Parathyroid adenoma (tissue), 2 donors: ENCODE measurements at regions not wholly inside any gene's neighbourhood (a gene's known extent, or its start where the extent isn't known, plus 50 kb on each side); places are given as distances from the start of the nearest gene placed in this dataset.

Experiments
- H2AFZ ChIP-seq: fragments of 300-600 bp; sonication (generic); one replicate; pipeline ENCODE4 v1.7.0; 2017; ENCODE audit warnings: antibody characterized with exemption, mild to moderate bottlenecking
- H3K27ac ChIP-seq: fragments of 300-600 bp; sonication (generic); one replicate; pipeline ENCODE4 v1.7.0; 2017
- H3K27me3 ChIP-seq: fragments of 300-600 bp; sonication (generic); one replicate; pipeline ENCODE4 v1.7.0; 2017; ENCODE audit warnings: low read length; ENCODE audit not compliant: control insufficient read depth, insufficient read depth
- H3K36me3 ChIP-seq: fragments of 300-600 bp; sonication (generic); one replicate; pipeline ENCODE4 v1.7.0; 2017; ENCODE audit warnings: low read length; ENCODE audit not compliant: control insufficient read depth, insufficient read depth
- H3K4me1 ChIP-seq: fragments of 300-600 bp; sonication (generic); one replicate; pipeline ENCODE4 v1.7.0; 2017; ENCODE audit warnings: control low read depth
- H3K4me2 ChIP-seq: fragments of 300-600 bp; sonication (generic); one replicate; pipeline ENCODE4 v1.7.0; 2017; ENCODE audit warnings: low read length
- H3K4me3 ChIP-seq: fragments of 300-600 bp; sonication (generic); one replicate; pipeline ENCODE4 v1.7.0; 2017; ENCODE audit warnings: low read depth, low read length
- H3K79me2 ChIP-seq: fragments of 300-600 bp; sonication (generic); one replicate; pipeline ENCODE4 v1.7.0; 2017; ENCODE audit warnings: control low read depth
- H3K9ac ChIP-seq: fragments of 300-600 bp; sonication (generic); one replicate; pipeline ENCODE4 v1.7.0; 2017; ENCODE audit warnings: mild to moderate bottlenecking
- H3K9me3 ChIP-seq: fragments of 300-600 bp; sonication (generic); one replicate; pipeline ENCODE4 v1.7.0; 2017; ENCODE audit warnings: low read length; ENCODE audit not compliant: control insufficient read depth
- TF ChIP-seq, protein P1 (sequence below): fragments of 300-600 bp; sonication (generic); IDR thresholded peaks from one replicate; pipeline ENCODE4 v1.7.0; 2017; ENCODE audit warnings: antibody characterized with exemption, mild to moderate bottlenecking
- donor health status: primary hyperparathyroidism.

DNA sequence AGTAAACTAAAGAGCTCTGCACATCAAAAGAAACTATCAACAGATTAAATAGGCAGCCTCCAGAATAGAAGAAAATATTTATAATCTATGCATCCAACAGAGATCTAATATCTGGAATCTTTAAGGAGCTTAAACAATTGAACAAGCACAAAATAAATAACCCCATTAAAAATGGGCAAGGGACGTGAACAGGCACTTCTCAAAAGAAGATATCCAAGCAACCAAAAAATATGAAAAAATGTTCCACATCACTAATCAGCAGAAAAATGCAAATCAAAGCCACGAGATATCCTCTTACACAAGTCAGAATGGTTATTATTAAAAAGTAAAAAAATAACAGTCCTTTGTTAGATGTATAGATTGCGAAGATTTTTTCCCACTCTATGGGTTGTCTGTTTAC, 109.1 kb upstream of the TRPC7 start:
- H3K9me3 ChIP-seq = no peaks in the 10 kb centered on the region
- TF ChIP-seq, protein P1, sequence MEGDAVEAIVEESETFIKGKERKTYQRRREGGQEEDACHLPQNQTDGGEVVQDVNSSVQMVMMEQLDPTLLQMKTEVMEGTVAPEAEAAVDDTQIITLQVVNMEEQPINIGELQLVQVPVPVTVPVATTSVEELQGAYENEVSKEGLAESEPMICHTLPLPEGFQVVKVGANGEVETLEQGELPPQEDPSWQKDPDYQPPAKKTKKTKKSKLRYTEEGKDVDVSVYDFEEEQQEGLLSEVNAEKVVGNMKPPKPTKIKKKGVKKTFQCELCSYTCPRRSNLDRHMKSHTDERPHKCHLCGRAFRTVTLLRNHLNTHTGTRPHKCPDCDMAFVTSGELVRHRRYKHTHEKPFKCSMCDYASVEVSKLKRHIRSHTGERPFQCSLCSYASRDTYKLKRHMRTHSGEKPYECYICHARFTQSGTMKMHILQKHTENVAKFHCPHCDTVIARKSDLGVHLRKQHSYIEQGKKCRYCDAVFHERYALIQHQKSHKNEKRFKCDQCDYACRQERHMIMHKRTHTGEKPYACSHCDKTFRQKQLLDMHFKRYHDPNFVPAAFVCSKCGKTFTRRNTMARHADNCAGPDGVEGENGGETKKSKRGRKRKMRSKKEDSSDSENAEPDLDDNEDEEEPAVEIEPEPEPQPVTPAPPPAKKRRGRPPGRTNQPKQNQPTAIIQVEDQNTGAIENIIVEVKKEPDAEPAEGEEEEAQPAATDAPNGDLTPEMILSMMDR = no peak
- no peak overlapping the region for H3K4me3 ChIP-seq
- no peaks in the 10 kb centered on the region for H3K4me1 ChIP-seq
- no peaks in the 10 kb centered on the region for H3K36me3 ChIP-seq
- H2AFZ ChIP-seq = no peak overlapping the region
- H3K27ac ChIP-seq = no peak overlapping the region
- H3K4me2 ChIP-seq = no peak overlapping the region
- H3K27me3 ChIP-seq = no peaks in the 10 kb centered on the region
- H3K9ac ChIP-seq = no peak overlapping the region
- no peaks in the 10 kb centered on the region for H3K79me2 ChIP-seq

DNA sequence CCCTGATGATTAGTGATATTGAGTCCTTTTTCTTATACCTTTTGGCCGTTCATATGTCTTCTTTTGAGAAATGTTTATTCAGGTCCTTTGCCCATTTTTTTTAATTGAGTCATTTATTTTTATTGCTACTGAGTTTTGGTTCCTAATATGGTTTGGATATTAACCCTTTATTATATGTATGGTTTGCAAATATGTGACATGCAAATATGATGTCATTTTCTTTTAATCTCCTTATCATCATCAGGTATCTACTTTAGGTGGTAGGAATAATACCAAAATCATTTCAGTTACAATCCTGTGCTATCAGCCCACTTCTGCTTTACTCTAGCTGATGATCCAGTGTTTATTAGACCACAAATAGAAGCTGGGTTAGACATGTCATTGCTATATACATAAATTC, 102.3 kb upstream of the TRPC7 start:
- TF ChIP-seq, protein P1 = no peak

GRCh38 chr5:136466041-136466415, 100.7 kb upstream of the TRPC7 start:
- no peak overlapping the region for H2AFZ ChIP-seq
- no peak overlapping the region for H3K27ac ChIP-seq
- H3K27me3 ChIP-seq = no peaks in the 10 kb centered on the region
- no peak overlapping the region for H3K4me2 ChIP-seq
- no peak overlapping the region for H3K4me3 ChIP-seq
- no peaks in the 10 kb centered on the region for H3K79me2 ChIP-seq
- TF ChIP-seq, protein P1 = no peak
- no peaks in the 10 kb centered on the region for H3K9me3 ChIP-seq
- H3K36me3 ChIP-seq = no peaks in the 10 kb centered on the region
- no peaks in the 10 kb centered on the region for H3K4me1 ChIP-seq
- no peak overlapping the region for H3K9ac ChIP-seq

More for the DNA sequence above, 102.3 kb upstream of the TRPC7 start:
- Histone ChIP-seq H3K27me3 (no peaks in the 10 kb centered on the region), H3K9me3 (no peaks in the 10 kb centered on the region), H3K4me2 (no peak overlapping the region), H3K4me3 (no peak overlapping the region), H3K9ac (no peak overlapping the region), H3K36me3 (no peaks in the 10 kb centered on the region), H3K4me1 (no peaks in the 10 kb centered on the region), H3K79me2 (no peaks in the 10 kb centered on the region), H2AFZ (no peak overlapping the region), H3K27ac (no peak overlapping the region)

DNA sequence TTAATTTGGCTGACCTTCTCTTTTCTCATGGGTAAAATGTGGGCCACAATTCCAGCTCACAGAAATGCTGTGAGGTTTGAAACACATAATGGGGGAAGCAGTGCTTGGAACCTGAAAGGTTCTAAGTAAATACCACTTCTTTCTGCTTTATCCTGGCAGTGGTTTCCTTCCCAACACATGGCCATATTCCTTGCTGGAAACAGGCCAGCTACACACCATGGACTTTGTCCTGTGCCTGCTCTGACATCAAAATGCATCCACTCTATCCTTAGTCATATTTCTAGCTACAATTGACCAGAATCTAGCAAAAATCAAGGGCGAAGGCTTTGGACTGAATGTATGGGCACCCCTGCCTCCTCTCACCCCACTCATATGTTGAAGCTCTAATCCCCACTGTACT, 93.1 kb upstream of the TRPC7 start:
- H3K27ac ChIP-seq = no peak overlapping the region
- no peaks in the 10 kb centered on the region for H3K27me3 ChIP-seq
- no peaks in the 10 kb centered on the region for H3K4me1 ChIP-seq
- no peaks in the 10 kb centered on the region for H3K36me3 ChIP-seq
- no peak overlapping the region for H3K4me2 ChIP-seq
- H3K79me2 ChIP-seq = no peaks in the 10 kb centered on the region
- no peaks in the 10 kb centered on the region for H3K9me3 ChIP-seq
- no peak overlapping the region for H2AFZ ChIP-seq
- H3K4me3 ChIP-seq = no peak overlapping the region
- H3K9ac ChIP-seq = no peak overlapping the region
- TF ChIP-seq, protein P1 = no peak

DNA sequence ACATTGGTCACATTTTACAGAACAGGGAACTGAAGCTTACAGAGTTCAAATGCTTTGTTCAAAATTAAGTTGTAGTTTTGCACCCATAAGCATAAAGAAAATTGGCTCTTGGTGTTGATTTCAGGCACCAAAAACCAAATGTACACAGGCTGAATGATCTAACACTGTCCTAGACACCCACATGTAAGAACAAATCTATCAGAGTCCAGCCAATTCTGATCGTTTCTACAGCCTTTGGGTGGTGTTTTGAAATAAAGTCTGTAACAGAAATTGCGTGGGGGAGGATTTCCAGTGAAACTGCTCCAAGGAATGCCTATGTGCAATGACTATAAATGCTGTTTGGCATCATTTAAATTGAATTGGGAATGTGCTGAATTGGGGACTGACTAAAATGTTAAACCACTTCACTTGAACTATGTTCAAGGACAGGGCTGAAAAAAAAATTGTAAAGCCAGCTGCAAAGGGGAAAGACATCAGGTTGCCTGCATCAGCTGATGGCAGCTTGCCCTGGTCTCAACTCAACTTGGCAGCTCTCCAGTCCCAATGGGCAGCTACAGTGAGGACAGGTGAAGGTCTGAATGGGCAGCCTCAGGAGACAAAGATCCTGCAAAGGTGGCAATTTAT, 92.2 kb upstream of the TRPC7 start:
- Histone ChIP-seq H3K27me3 (no peaks in the 10 kb centered on the region), H3K36me3 (no peaks in the 10 kb centered on the region), H3K4me2 (no peak overlapping the region), H3K9me3 (no peaks in the 10 kb centered on the region), H3K9ac (no peak overlapping the region), H2AFZ (no peak overlapping the region), H3K4me1 (no peaks in the 10 kb centered on the region), H3K79me2 (no peaks in the 10 kb centered on the region), H3K4me3 (no peak overlapping the region), H3K27ac (no peak overlapping the region)
- TF ChIP-seq, protein P1 = no peak
